HL-60 (cell line): ENCODE measurements at regions not wholly inside any gene's neighbourhood (a gene's known extent, or its start where the extent isn't known, plus 50 kb on each side); places are given as distances from the start of the nearest gene placed in this dataset.

Experiments used
- POLR2AphosphoS5 ChIP-seq: IDR thresholded peaks from 2 replicates; pipeline ENCODE4 v1.6.1; 2012; ENCODE audit warnings: low read depth
- SPI1 ChIP-seq: IDR thresholded peaks from 2 replicates; pipeline ENCODE4 v1.6.1; 2012; ENCODE audit warnings: low read depth, mild to moderate bottlenecking, borderline replicate concordance
- TF ChIP-seq, protein P1 (sequence below): IDR thresholded peaks from one replicate; pipeline ENCODE4 v1.5.1; 2011; ENCODE audit warnings: low read length, control low read depth, inconsistent platforms; ENCODE audit not compliant: insufficient read depth
- TF ChIP-seq, protein P2 (sequence below): IDR thresholded peaks from 2 replicates; pipeline ENCODE4 v1.6.1; 2012; ENCODE audit warnings: low read depth; ENCODE audit not compliant: insufficient replicate concordance

DNA sequence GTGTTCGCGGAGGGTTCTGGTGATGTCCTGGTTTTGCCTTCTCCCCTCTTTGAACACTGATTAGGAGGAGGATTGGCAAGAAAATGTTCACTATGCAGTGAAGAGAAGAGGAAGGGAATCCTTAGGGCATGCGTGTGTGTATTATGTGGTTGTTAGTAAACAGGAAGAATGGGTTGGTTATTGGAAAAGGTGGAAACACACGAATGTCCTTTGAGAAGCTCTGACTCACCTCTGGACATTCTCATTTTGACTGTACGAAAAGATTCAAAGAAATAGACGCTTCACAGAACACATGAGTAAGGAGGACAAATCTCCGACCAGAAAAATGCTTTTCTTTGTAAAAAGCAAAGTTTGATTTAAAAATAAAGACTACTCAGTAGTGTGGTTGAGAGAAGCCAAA, 188.8 kb upstream of the PRICKLE2 start:
- TF ChIP-seq, protein P1, sequence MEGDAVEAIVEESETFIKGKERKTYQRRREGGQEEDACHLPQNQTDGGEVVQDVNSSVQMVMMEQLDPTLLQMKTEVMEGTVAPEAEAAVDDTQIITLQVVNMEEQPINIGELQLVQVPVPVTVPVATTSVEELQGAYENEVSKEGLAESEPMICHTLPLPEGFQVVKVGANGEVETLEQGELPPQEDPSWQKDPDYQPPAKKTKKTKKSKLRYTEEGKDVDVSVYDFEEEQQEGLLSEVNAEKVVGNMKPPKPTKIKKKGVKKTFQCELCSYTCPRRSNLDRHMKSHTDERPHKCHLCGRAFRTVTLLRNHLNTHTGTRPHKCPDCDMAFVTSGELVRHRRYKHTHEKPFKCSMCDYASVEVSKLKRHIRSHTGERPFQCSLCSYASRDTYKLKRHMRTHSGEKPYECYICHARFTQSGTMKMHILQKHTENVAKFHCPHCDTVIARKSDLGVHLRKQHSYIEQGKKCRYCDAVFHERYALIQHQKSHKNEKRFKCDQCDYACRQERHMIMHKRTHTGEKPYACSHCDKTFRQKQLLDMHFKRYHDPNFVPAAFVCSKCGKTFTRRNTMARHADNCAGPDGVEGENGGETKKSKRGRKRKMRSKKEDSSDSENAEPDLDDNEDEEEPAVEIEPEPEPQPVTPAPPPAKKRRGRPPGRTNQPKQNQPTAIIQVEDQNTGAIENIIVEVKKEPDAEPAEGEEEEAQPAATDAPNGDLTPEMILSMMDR: no peak
- TF ChIP-seq POLR2AphosphoS5 (no peak), SPI1 (no peak)
- TF ChIP-seq, protein P2, sequence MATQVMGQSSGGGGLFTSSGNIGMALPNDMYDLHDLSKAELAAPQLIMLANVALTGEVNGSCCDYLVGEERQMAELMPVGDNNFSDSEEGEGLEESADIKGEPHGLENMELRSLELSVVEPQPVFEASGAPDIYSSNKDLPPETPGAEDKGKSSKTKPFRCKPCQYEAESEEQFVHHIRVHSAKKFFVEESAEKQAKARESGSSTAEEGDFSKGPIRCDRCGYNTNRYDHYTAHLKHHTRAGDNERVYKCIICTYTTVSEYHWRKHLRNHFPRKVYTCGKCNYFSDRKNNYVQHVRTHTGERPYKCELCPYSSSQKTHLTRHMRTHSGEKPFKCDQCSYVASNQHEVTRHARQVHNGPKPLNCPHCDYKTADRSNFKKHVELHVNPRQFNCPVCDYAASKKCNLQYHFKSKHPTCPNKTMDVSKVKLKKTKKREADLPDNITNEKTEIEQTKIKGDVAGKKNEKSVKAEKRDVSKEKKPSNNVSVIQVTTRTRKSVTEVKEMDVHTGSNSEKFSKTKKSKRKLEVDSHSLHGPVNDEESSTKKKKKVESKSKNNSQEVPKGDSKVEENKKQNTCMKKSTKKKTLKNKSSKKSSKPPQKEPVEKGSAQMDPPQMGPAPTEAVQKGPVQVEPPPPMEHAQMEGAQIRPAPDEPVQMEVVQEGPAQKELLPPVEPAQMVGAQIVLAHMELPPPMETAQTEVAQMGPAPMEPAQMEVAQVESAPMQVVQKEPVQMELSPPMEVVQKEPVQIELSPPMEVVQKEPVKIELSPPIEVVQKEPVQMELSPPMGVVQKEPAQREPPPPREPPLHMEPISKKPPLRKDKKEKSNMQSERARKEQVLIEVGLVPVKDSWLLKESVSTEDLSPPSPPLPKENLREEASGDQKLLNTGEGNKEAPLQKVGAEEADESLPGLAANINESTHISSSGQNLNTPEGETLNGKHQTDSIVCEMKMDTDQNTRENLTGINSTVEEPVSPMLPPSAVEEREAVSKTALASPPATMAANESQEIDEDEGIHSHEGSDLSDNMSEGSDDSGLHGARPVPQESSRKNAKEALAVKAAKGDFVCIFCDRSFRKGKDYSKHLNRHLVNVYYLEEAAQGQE: no peak
